Stomach (tissue), 4 donors: ENCODE measurements at regions not wholly inside any gene's neighbourhood (a gene's known extent, or its start where the extent isn't known, plus 50 kb on each side); places are given as distances from the start of the nearest gene placed in this dataset.

Experiments
- CTCF ChIP-seq, 7 experiments: fragments of 450-650 bp in 4 of 7; fragments of 200-600 bp in 3 of 7; sonication (generic) in 3 of 7; IDR thresholded peaks; one replicate each; pipeline ENCODE4 v1.5.1; 2016 to 2019; ENCODE audit warnings: antibody characterized with exemption in 7 of 7, control low read depth in 2 of 7, mild to moderate bottlenecking in 1 of 7
- POLR2A ChIP-seq, 4 donors: fragments of 450-650 bp; IDR thresholded peaks; one replicate each; pipeline ENCODE4 v1.6.1; 2016; ENCODE audit warnings: antibody characterized with exemption in 4 of 4, control low read depth in 2 of 4, mild to moderate bottlenecking in 1 of 4, moderate library complexity in 1 of 4
- POLR2AphosphoS5 ChIP-seq, 3 donors: sonication (generic); formaldehyde crosslinking; IDR thresholded peaks; one replicate each; pipeline ENCODE4 v1.6.1; 2016; ENCODE audit warnings: antibody characterized with exemption in 3 of 3

- no peak for TF ChIP-seq CTCF (IDR thresholded peaks at IDR 0.05)
- TF ChIP-seq POLR2AphosphoS5 (IDR thresholded peaks at IDR 0.05): no peak
- TF ChIP-seq POLR2A (IDR thresholded peaks at IDR 0.05): no peak
These were observed 141.1 kb downstream of the FBXO4 start for GRCh38 chr5:42066131-42066530.
